GM21447 (cell line): ENCODE measurements at regions not wholly inside any gene's neighbourhood (a gene's known extent, or its start where the extent isn't known, plus 50 kb on each side); places are given as distances from the start of the nearest gene placed in this dataset.

ENCODE experiments used
- ATAC-seq: cut with Tn5 transposase; IDR thresholded peaks from one replicate; pipeline ENCODE4 v1.9.1; 2021; ENCODE audit not compliant: unreplicated experiment

DNA sequence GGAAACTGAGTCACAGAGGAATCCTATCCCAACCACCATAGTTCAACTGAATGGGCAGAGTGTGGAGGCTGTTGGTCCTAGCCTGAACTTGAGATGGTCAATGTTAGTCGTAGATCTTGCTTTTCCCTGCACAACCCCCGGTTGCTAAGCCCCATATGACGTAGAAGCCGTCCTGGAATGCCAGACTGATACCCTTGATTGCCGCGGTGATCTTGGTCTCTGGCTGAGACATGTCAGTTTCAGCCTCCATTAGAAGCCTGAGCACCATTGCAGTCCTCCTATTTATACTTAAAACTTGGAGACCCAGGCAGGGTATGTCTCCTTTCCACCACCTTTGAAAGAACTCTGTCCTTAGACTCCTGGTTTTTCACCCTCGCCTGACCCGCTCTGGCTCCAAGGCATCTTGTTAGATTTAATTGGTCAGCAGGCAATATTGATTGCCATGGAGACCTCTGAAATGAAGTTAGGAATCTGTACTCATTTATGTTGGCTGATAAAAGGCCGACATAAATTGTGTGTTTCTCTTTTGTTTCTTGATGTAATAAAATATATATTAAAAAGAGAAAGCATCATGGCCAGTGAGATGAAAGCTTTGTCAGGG lies 53.4 kb downstream of the RPLP1 start:
- ATAC-seq, result no peak

DNA sequence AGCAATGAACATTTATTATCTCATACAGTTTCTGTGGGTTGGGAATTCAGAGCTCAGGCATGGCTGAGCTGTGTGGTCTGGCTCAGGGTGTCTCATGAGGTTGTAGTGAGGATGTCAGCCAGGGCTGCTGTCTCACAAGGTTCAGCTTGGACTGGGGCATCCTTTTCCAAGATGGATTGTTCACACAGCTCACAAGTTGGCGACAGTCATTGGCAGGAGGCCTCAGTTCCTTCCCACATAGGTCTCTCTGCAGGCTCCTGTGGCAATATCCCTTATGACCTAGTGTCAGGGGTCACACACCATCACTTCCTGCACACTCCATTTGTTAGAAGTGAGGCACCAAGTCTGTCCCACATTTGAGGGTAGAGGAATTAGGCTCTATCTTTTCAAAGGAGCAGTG lies 56.0 kb downstream of the RPLP1 start:
- ATAC-seq, result no peak

DNA sequence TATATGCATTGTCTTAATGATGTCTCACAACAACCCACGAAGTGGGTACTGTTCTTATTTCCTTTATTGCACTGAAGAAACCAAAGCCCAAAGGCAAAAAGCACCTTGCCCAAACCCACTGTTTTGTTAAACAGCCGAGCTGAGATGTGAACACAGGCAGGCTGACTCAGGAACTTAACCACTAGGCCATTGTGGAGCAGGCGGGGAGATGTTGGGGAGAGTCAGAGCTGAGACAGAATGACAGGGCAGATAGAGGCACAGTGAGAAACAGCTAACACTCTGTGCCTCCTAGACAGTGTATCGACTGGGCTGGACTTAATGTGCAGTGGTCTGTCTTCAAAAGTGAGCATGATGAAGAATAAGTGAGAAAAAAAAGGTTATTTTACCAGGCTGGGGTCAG lies 56.5 kb downstream of the RPLP1 start:
- no peak for ATAC-seq

DNA sequence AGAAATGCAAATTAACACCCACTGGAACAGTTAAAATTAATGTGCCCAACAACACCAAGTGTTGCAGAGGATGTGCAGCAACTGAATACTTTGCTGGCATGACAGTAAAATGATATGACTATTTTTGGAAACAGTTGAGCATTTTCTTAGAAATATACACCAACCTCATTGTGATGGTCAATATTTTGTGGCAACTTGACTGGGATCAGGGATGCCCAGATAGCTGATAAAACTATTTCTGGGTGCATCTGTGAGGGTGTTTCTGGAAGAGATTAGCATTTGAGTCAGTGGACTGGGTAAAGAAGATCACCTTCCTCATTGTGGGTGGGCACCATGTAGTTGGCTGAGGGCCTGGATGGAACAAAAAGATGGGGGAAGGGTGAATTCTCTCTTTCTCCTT lies 57.9 kb downstream of the RPLP1 start:
- ATAC-seq, result no peak

DNA sequence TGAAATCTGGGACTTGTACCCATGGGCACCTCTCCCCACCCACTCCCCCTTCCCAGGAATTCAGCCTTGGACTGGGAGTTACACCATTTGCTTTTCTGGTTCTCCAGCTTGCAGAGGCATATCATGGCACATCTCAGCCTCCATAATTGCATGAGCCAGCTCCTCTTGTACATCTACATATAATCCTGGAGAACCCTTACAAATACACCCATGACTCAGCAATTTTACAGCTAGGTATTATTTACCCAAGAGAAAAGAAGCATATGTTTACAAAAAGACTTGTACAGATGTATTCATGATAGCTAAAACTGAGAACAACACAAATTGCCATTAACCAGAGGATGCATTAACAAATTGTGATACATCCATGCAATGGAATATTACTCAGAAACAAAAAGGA lies 58.4 kb downstream of the RPLP1 start:
- ATAC-seq, result no peak

DNA sequence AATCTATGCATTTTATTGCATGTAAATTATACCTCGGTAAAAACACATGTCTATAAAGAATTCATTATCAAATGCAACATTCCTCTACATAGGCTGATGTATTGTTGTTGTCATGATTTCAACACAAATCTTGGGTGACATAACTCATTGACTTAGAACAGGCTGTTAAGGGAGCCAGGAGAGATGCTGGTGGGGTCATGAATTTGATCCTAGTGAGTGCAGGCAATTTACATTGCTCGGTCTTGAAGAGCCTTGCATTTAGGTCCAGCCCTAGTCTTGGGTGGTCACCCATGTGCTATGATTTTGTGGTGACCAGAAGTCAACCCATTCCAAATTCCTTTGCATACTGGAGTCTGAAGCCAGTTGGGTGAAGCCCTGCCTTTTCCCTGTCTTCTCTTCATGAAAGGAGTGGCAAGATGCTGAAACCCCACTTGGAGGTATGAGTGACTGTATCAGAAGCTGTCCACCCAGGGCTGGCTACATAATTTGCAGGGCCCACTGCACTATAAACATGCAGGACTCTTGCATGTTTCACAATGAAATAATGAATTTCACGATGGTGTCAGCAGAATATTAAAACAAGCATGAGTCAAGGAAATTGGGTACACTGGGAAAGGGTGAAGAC lies 59.2 kb downstream of the RPLP1 start:
- no peak for ATAC-seq

DNA sequence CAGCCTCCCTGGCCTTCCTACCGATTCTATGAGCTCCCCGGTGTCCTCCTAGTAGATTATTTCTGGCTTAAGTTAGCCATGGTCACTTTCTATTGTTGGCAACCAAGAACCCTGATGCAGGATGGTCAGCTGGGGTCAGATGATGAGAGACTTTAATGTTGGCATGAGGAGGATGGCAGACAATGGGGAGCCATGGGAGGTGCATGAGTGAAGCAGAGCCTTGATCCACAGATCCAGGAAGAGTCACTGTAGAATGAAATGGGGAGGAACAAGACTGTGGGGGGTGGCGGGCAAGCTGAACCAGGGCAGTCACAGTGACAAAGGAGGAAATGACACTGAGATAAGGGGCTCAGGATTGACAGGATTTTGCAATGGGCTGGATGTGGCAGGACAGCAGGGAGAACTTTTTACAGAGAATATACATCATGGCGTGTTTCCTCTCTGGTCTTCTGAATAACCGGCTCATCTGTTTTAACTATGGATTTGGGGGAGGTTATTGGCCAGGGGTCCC lies 60.9 kb downstream of the RPLP1 start:
- no peak for ATAC-seq

DNA sequence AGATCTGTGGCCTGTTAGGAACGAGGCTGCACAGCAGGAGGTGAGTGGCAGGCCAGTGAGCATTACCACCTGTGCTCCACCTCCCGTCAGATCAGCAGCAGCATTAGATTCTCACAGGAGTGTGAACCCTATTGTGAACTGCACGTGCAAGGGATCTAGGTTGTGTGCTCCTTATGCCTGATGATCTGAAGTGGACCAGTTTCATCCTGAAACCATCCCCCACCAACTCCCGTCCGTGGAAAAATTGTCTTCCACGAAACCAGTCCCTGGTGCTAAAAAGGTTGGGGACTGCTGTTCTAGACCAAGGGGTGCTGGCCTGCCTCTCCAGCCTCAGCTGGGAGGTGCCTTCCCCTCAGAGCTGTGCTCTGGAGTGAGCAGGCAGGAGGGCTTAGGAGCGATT lies 61.4 kb downstream of the RPLP1 start:
- no peak for ATAC-seq

DNA sequence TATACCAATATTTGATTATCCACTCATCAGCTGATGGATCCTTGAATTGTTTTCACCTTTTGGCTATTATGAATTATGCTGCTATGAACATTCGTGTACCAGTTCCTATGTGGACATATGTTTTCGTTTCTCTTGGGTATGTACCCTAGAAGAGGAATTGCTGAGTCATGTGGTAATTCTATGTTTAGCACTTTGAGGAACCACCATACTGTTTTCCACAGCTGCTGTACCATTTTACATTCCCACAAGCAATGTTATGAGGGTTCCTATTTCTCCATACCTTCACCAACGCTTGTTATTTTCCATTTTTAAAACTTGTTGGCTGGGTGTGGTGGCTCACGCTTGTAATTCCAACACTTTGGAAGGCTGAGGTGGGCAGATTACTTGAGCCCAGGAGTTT lies 62.9 kb downstream of the RPLP1 start:
- ATAC-seq, result no peak

DNA sequence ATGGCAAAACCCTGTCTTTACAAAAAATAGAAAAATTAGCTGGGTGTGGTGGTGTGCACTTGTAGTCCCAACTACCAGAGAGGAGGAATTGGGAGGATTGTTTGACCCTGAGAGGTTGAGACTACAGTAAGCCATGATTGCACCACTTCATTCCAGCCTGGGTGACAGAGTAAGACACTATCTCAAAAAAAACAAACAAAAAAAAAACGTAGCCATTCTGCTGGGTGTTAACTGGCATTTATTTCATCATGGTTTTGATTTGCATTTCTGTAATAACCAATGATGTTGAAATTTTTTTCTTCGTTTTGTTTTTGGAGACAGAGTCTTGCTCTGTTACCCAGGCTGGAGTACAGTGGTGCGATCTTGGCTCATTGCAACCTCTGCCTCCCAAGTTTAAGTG lies 63.3 kb downstream of the RPLP1 start:
- no peak for ATAC-seq

DNA sequence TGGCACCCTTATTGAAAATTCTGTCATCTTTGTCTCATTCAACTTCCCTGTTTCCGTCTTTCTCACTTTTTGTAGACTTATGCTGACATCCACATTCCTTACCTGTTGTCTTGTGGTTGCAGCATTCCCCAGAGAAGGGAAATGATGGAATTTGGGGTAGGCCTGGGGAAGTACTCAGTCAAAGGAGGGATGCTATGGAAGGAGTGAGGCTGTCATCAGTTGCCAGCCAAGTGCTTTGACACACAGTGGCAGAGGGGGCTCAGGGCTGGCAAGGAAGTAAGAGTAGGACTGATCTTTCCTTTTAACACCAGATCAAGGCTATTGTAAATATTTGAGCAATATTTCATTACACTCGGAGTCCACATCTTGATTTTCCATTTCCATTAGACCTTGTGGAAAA lies 64.4 kb downstream of the RPLP1 start:
- ATAC-seq, result no peak

DNA sequence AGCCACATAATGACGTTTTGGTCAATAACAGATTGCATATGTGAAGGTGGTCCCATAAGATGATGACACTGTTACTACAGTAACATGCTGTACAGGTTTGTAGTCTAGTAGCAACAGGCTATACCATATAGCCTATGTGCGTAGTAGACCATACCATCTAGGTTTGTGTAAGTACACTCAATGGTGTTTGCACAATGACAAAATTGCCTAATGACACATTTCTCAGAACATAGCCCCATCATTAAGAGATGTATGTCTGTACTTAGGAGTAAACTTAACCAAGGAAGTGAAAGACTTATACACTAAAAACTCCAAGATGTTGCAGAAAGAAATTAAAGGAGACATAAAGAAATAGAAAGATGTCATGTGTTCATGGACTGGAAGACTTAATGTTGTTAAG lies 66.2 kb downstream of the RPLP1 start:
- ATAC-seq, result no peak

DNA sequence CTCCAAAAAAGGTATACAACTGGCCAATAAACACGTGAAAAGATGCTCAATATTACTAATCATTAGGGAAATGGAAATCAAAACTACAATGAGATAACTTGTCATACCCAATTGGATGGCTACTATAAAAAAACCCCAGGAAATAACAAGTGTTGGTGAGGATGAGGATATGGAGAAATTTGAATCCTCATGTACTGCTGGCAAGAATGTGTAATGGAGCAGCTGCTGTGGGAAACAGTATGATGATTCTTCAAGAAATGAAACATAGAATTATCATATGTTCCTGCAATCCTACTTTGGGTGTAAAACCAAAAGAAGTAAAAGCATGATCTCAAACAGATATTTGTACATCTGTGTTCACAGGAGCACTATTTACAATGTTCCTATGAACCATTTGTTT lies 67.4 kb downstream of the RPLP1 start:
- no peak for ATAC-seq

DNA sequence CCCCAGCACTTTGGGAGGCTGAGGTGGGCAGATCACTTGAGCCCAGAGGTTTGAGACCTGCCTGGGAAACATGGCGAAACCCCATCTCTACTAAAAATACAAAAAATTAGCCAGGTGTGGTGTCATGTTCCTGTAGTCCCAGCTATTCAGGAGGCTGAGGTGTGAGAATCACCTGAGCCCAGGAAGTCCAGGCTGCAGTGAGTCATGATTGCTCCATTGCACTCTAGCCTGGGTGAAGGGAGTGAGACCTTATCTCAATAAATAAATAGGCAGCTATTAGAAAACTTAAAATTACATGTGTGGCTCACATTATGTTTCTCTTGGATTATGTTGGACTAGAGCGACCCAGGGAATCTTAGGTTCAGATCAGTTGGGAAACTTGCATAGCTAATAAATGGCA lies 69.7 kb downstream of the RPLP1 start:
- no peak for ATAC-seq

DNA sequence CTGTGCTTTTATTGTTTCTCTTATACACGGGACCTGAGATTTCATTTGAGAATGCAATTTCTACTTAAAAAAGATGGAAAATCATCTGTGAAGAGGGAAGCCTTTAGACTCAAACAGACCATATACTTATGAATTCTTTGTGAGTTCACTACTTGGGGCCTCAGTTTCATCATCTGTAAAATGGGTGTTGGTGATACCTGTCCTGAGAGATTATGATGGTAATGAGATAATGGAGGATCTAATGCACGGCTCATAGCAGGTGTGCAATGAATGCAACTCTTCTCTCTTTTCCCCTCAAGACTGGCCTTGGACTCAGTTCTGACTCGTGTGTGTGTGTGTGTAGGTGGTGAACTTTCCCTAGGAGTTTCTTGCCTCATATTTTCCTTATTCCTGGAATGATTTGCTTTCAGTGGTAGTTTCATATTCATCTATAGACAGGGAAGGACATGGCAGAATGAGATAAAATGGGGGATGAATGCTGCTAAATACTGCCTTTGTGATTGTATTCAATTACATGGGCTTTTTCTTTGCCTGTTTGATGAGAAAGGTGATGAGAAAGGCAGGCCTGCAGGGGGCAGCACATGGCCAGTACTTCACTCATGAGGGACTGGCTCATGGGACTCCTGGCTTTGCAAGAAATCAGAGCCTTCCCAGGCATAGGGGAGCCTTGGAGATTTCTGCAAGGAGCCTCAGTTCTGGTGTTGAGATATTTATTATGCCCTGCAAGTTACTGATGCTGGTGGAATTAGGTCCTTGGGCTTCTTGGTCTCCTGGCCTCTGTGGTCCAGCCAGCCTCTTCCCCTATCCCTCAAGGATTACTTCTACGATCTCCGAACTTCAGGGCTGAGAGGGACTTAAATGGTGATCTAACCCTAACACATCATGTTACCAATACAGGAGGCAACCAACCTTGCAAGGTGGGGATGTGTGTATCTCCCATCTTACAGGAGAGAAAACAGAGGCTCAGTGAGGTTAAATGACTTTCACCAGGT lies 70.7 kb downstream of the RPLP1 start:
- no peak for ATAC-seq

DNA sequence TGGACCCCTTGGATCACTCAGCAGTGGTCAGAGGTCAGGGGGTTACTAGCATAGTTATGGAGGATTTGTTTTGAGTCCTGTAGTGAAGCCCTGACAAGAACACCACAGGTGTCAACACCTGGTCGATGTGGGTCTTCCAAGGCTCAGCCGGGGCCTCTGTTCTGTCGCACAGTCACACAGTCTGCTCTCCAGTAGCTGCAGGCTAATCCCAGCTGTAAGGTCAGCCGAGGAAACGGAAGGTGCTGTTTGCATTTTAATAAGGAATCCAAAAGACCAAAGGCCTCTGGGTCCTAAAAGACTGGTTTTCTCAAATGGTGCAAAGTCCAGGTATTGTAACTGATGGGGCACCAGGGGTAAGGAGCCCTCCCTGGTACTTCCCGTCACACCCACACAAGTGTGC lies 71.7 kb downstream of the RPLP1 start:
- ATAC-seq, result no peak

DNA sequence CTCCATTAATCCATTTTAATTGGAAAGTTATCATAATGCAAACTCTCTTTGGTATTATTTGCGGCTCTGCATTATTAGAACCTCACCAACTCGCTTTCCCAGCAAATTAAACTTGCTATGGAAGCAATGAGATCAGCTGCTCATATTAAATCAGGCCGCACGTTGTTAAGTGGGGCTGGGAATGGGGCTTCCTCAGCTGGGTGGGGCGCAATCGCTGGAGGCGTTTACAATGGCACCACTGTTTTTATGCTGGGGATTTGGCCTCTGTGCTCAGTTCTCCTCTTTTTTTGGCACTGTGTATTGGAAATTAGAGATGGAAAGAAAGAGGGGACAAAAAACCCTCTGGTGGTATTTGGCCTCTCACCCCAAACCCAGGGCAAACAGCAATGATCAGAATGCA lies 72.2 kb downstream of the RPLP1 start:
- no peak for ATAC-seq

DNA sequence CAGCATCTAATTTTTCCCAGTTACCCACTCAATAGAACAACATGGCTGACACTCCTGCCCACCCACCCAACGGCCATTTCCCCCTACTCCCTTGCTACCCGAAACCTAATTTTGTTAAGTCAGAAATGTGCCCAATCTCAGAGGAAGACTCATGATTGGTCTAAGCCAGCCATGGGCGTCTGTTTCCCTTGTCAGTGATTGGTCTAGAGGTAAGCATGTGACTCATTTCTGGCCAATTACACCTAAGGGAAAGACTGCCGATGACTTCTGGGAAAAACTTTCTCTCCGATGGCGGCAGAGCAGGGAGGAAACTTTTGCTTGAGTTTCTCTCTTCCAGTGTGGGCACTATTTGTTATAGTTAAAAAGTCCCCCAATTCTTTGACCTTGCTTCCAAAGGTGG lies 72.9 kb downstream of the RPLP1 start:
- ATAC-seq, result no peak

DNA sequence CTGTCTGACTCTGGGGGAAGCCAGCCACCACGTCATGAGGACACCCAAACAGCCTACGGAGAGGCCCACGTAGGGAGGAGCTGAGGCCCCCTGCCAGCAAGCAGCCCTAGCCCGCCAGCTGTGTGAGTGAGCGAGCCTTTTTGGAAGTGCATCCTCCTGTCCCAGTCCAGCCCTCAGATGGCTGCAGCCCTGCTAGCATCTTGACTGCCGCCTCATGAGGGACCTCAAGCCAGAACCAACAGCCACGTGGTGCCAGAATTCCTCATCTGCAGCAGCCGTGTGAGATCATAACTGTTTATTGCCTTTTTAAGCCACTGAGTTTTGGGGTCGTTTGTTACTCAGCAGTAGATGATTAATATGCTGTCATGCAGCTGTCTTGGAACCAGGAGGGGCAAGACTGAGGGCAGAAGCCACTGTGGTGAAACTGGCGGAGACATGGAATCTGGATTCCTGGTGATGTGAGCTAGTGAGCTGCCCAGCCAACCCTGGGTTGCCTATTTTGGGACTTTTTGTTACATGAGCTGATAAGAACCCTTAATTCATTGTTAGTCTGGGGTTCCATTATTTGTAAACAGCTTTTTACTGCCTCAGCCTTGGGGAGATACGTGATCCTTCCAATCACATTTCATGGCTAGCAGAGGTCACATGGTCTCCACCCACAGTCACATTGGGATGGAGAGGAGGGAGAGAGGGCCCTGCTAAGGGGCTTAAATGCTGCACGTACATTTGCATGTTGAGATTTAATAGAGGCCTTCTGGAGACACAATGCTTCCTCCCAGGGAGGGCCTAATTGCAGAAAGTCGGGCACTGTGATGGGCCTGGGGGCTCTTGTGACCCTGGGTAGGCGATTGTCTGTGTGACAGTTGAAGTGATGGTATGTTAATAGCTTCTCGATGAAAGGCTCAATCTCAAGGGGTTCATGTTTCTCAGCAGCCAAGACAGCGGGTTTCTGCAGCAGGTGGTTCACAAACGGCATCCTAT lies 73.8 kb downstream of the RPLP1 start:
- ATAC-seq, result no peak

DNA sequence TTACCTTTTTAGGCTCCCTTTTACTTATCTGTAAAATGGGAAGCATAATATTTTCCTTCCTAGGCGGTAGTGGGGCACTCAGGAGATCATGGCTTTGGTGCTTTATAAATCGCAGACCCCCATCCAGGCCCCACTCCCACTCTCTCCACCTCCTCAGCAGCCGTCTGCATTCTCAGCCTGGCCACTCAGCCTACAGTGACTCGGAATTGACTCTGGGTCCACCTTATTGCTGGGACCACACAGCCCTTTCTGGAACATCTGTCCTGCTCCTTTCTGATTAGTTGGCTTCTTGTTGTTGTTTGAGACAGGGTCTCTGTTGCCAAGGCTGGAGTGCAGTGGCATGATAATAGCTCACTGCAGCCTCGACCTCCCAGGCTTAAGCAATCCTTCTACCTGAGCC lies 76.5 kb downstream of the RPLP1 start:
- no peak for ATAC-seq
